ENCODE measurements at regions not wholly inside any gene's neighbourhood (a gene's known extent, or its start where the extent isn't known, plus 50 kb on each side); places are given as distances from the start of the nearest gene placed in this dataset.
"Not testable (repeated sequence)": the region's sequence is repeated elsewhere in the genome, so short reads cannot be mapped to it uniquely, and the experiment has no call there.

GRCh38 chr2:111559814-111560213 lies 324.2 kb downstream of the ANAPC1 start:
- not testable (repeated sequence) for TF ChIP-seq CTCF (conservative IDR thresholded peaks at IDR 0.05 in 1 of 2, IDR thresholded peaks at IDR 0.05 in 1 of 2; ENCODE audit: extremely low read depth in 1 of 2, insufficient read depth in 1 of 2, low read depth in 1 of 2, low read length in 2 of 2); EZH2 (IDR thresholded peaks at IDR 0.05; ENCODE audit: borderline replicate concordance, low read length)

Measured in mammary epithelial cell (primary cell).